ENCODE measurements at regions not wholly inside any gene's neighbourhood (a gene's known extent, or its start where the extent isn't known, plus 50 kb on each side); places are given as distances from the start of the nearest gene placed in this dataset.

- TF ChIP-seq EZH2phosphoT487 (conservative IDR thresholded peaks at IDR 0.05; ENCODE audit: low read length) = no peak
- no peak for TF ChIP-seq CTCF (IDR thresholded peaks at IDR 0.05; ENCODE audit: insufficient read depth, low read length, poor library complexity, severe bottlenecking)
- no peaks in the 10 kb centered on the region for H3K27me3 ChIP-seq (ENCODE audit: low read length)
- H3K27ac ChIP-seq (ENCODE audit: low read depth, low read length) = no peak overlapping the region
- no peak overlapping the region for H3K9ac ChIP-seq (ENCODE audit: low read length)
- H3K9me3 ChIP-seq (ENCODE audit: insufficient read depth, low read length) = no peaks in the 10 kb centered on the region
- no peaks in the 10 kb centered on the region for H3F3A ChIP-seq (ENCODE audit: insufficient read depth)
- no peak overlapping the region for H3K4me2 ChIP-seq (ENCODE audit: low read depth, low read length, poor library complexity, severe bottlenecking)
- H4K20me1 ChIP-seq (ENCODE audit: low read depth, low read length) = no peaks in the 10 kb centered on the region
- H2AFZ ChIP-seq (ENCODE audit: low read depth, low read length, severe bottlenecking) = no peak overlapping the region
- H3K79me2 ChIP-seq (ENCODE audit: insufficient read depth, low read length) = no peaks in the 10 kb centered on the region
- no peaks in the 10 kb centered on the region for H3K36me3 ChIP-seq (ENCODE audit: low read length)
- H3K9me2 ChIP-seq (replicated peaks; ENCODE audit: insufficient read depth, low read length) = no peaks in the 10 kb centered on the region
- no peak overlapping the region for H3K4me3 ChIP-seq (ENCODE audit: insufficient read depth, low read length, poor library complexity, severe bottlenecking)
These were observed 658.9 kb upstream of the NXPH2 start for GRCh38 chr2:139439100-139439499.

- Histone ChIP-seq H3K79me2 (ENCODE audit: insufficient read depth, low read length) (no peaks in the 10 kb centered on the region), H3K36me3 (ENCODE audit: low read length) (no peaks in the 10 kb centered on the region), H2AFZ (ENCODE audit: low read depth, low read length, severe bottlenecking) (no peak overlapping the region), H3K4me2 (ENCODE audit: low read depth, low read length, poor library complexity, severe bottlenecking) (no peak overlapping the region), H3K9me3 (ENCODE audit: insufficient read depth, low read length) (no peaks in the 10 kb centered on the region), H3K27me3 (ENCODE audit: low read length) (no peaks in the 10 kb centered on the region), H3K9ac (ENCODE audit: low read length) (no peak overlapping the region), H4K20me1 (ENCODE audit: low read depth, low read length) (no peaks in the 10 kb centered on the region), H3F3A (ENCODE audit: insufficient read depth) (no peaks in the 10 kb centered on the region), H3K27ac (ENCODE audit: low read depth, low read length) (no peak overlapping the region), H3K9me2 (replicated peaks; ENCODE audit: insufficient read depth, low read length) (no peaks in the 10 kb centered on the region), H3K4me3 (ENCODE audit: insufficient read depth, low read length, poor library complexity, severe bottlenecking) (no peak overlapping the region)
- TF ChIP-seq EZH2phosphoT487 (conservative IDR thresholded peaks at IDR 0.05; ENCODE audit: low read length) = no peak
- TF ChIP-seq CTCF (IDR thresholded peaks at IDR 0.05; ENCODE audit: insufficient read depth, low read length, poor library complexity, severe bottlenecking) = no peak
These were observed 658.3 kb upstream of the NXPH2 start for GRCh38 chr2:139438478-139438877.

- Histone ChIP-seq H3K4me2 (ENCODE audit: low read depth, low read length, poor library complexity, severe bottlenecking) (no peak overlapping the region), H2AFZ (ENCODE audit: low read depth, low read length, severe bottlenecking) (no peak overlapping the region), H4K20me1 (ENCODE audit: low read depth, low read length) (no peaks in the 10 kb centered on the region), H3K9me3 (ENCODE audit: insufficient read depth, low read length) (no peaks in the 10 kb centered on the region), H3F3A (ENCODE audit: insufficient read depth) (no peaks in the 10 kb centered on the region), H3K27ac (ENCODE audit: low read depth, low read length) (no peak overlapping the region), H3K4me3 (ENCODE audit: insufficient read depth, low read length, poor library complexity, severe bottlenecking) (no peak overlapping the region), H3K9ac (ENCODE audit: low read length) (no peak overlapping the region), H3K79me2 (ENCODE audit: insufficient read depth, low read length) (no peaks in the 10 kb centered on the region), H3K9me2 (replicated peaks; ENCODE audit: insufficient read depth, low read length) (no peaks in the 10 kb centered on the region), H3K36me3 (ENCODE audit: low read length) (no peaks in the 10 kb centered on the region), H3K27me3 (ENCODE audit: low read length) (no peaks in the 10 kb centered on the region)
- TF ChIP-seq CTCF (IDR thresholded peaks at IDR 0.05; ENCODE audit: insufficient read depth, low read length, poor library complexity, severe bottlenecking) (no peak), EZH2phosphoT487 (conservative IDR thresholded peaks at IDR 0.05; ENCODE audit: low read length) (no peak)
These were observed 647.0 kb upstream of the NXPH2 start for GRCh38 chr2:139427164-139427563.
